ENCODE measurements at regions not wholly inside any gene's neighbourhood (a gene's known extent, or its start where the extent isn't known, plus 50 kb on each side); places are given as distances from the start of the nearest gene placed in this dataset.
A peak's percentile ranks its signal among the peaks of the same experiment; 100 is the strongest.

DNA sequence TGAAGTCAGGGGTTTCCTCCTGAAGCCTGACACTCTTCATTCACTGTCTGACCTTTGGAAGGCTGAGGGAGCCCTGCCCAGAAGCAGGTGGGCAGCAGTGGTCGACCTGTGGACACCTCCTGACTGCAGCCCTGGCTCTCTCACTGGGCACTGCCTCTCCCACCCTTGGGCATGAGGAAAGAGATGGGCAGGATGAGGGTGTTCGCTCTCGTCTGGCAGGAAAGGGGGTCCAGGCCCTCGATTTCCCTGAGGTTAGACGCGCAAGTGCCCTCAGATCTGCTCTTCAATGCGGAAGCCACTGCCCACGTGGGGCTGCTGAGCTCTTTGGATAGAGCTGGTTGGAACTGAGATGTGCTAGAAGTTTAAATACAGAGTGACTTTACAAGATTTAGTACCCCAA is 171.9 kb downstream of the AHSP start:
- no peak for TF ChIP-seq CTCF (IDR thresholded peaks at IDR 0.05; ENCODE audit: insufficient read depth, low read depth, low read length)
- no peak for DNase-seq (ENCODE audit: low read depth)
- H3K36me3 ChIP-seq (ENCODE audit: control insufficient read depth, insufficient read depth, low read length) = peaks cover 10% of the 10 kb centered on the region
- CTCF ChIA-PET = interaction anchor here (0.6 kb wide), 1 partner anchor 517 kb away, joined by 3 read pairs; no protein-coding TSS in a partner anchor
- H3K27me3 ChIP-seq (ENCODE audit: control insufficient read depth, insufficient read depth, low read length) = peaks cover 5% of the 10 kb centered on the region
- POLR2A ChIA-PET = no interaction called here
- no peak overlapping the region for H3K4me3 ChIP-seq (ENCODE audit: low read depth, low read length)

GRCh38 chr16:31700200-31700529 is 172.5 kb downstream of the AHSP start:
- no peak for DNase-seq (ENCODE audit: low read depth)
- Histone ChIP-seq H3K27me3 (ENCODE audit: control insufficient read depth, insufficient read depth, low read length) (peaks cover 5% of the 10 kb centered on the region), H3K36me3 (ENCODE audit: control insufficient read depth, insufficient read depth, low read length) (peaks cover 12% of the 10 kb centered on the region), H3K4me3 (ENCODE audit: low read depth, low read length) (peak overlapping the region; percentile 68)
- POLR2A ChIA-PET = no interaction called here
- CTCF ChIA-PET = no interaction called here
- no peak for TF ChIP-seq CTCF (IDR thresholded peaks at IDR 0.05; ENCODE audit: insufficient read depth, low read depth, low read length)

GRCh38 chr16:31700530-31701388 is 172.8 kb upstream of the ZNF267 start:
- peaks cover 16% of the 10 kb centered on the region for H3K36me3 ChIP-seq (ENCODE audit: control insufficient read depth, insufficient read depth, low read length)
- TF ChIP-seq CTCF (IDR thresholded peaks at IDR 0.05; ENCODE audit: insufficient read depth, low read depth, low read length) = peak; percentile 29; the same call in 1 of the 2 replicates
- DNase-seq (ENCODE audit: low read depth) = no peak
- ChIA-PET POLR2A (no interaction called here), CTCF (no interaction called here)
- H3K4me3 ChIP-seq (ENCODE audit: low read depth, low read length) = peak overlapping the region; percentile 68
- H3K27me3 ChIP-seq (ENCODE audit: control insufficient read depth, insufficient read depth, low read length) = peaks cover 5% of the 10 kb centered on the region

DNA sequence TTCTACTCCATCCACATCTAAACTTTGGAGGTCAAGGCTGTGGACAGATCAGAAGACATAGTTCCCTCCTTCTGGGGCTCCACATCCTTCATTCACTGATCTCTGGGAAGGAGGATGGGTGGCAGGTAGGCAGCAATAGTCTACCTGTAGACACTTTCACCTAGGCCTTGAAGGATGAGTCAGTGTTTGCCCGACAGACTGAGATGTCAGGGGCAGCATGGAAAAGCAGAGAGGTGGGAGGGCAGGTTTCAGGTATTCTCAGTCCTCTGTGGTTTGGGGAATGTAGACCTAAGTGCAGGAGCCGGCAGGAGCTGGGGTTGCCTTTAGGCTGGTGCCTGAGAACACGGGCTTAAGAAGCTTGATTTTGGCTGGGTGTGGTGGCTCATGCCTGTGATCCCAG is 171.9 kb upstream of the ZNF267 start:
- Histone ChIP-seq H3K27me3 (ENCODE audit: control insufficient read depth, insufficient read depth, low read length) (peaks cover 5% of the 10 kb centered on the region), H3K36me3 (ENCODE audit: control insufficient read depth, insufficient read depth, low read length) (peaks cover 21% of the 10 kb centered on the region), H3K4me3 (ENCODE audit: low read depth, low read length) (no peak overlapping the region)
- ChIA-PET POLR2A (no interaction called here), CTCF (no interaction called here)
- DNase-seq (ENCODE audit: low read depth) = no peak
- no peak for TF ChIP-seq CTCF (IDR thresholded peaks at IDR 0.05; ENCODE audit: insufficient read depth, low read depth, low read length)

- CTCF ChIA-PET = no interaction called here
- Histone ChIP-seq H3K27me3 (ENCODE audit: control insufficient read depth, insufficient read depth, low read length) (peaks cover 3% of the 10 kb centered on the region; the same call in 1 of the 2 replicates), H3K4me3 (ENCODE audit: low read depth, low read length) (no peak overlapping the region), H3K36me3 (ENCODE audit: control insufficient read depth, insufficient read depth, low read length) (peaks cover 21% of the 10 kb centered on the region)
- POLR2A ChIA-PET = no interaction called here
- no peak for TF ChIP-seq CTCF (IDR thresholded peaks at IDR 0.05; ENCODE audit: insufficient read depth, low read depth, low read length)
- no peak for DNase-seq (ENCODE audit: low read depth)
These were observed 170.8 kb upstream of the ZNF267 start for GRCh38 chr16:31702796-31703195.
